HG02588 (cell line): ENCODE measurements at regions not wholly inside any gene's neighbourhood (a gene's known extent, or its start where the extent isn't known, plus 50 kb on each side); places are given as distances from the start of the nearest gene placed in this dataset.
"Not testable (repeated sequence)": the region's sequence is repeated elsewhere in the genome, so short reads cannot be mapped to it uniquely, and the experiment has no call there.

Experiments used
- ATAC-seq: cut with Tn5 transposase; IDR thresholded peaks from one replicate; pipeline ENCODE4 v1.9.1; 2021; ENCODE audit warnings: mild to moderate bottlenecking, moderate library complexity; ENCODE audit not compliant: unreplicated experiment

DNA sequence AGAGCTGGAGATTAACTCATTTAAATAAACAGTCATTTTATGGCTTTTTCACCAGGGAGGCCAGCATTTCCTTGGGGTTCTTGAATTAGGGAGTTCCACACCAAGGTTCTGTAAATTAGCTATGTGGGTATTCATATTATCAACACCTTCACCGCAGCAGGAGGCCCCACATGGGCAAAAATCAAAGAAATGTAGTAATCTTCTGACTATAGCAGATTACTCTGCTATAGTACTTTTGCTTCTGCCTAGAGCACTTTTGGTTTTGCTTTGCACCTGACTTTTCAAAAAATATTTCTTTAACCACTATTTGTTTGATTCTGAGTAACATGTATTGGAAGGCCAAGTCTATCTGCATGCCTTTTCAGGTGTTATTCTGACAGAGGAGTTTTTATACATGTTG lies 108.6 kb upstream of the POMZP3 start:
- ATAC-seq, result not testable (repeated sequence)

GRCh38 chr7:76728571-76728974 lies 101.5 kb upstream of the POMZP3 start:
- ATAC-seq, result not testable (repeated sequence)

- ATAC-seq, result not testable (repeated sequence)
Measured at GRCh38 chr7:76723928-76724327, 96.8 kb upstream of the POMZP3 start.

GRCh38 chr7:76716551-76716950 lies 89.5 kb upstream of the POMZP3 start:
- ATAC-seq, result not testable (repeated sequence)

DNA sequence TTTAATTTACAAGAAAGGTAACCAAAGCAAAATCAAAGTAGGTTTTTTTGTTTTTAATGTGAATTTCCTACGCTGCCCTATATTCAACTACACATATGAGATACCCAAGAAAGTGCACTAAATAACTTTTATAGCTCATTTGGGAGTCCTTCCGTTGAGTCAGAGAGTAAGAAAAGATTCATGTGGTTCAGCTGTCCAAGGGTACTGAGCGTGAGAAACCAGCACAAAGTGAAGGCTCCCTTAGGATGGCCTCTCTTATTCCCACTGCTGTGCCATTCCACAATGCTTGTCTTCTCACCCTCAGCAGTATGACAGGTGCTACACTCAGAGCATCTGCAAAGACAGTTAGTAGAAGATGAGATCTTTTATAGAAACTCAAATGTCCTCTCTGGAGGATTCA lies 85.8 kb upstream of the POMZP3 start:
- ATAC-seq, result not testable (repeated sequence)

- not testable (repeated sequence) for ATAC-seq
Measured at GRCh38 chr7:76711648-76712047, 84.6 kb upstream of the POMZP3 start.

- not testable (repeated sequence) for ATAC-seq
Measured at GRCh38 chr7:76709703-76710102, 82.6 kb upstream of the POMZP3 start.

DNA sequence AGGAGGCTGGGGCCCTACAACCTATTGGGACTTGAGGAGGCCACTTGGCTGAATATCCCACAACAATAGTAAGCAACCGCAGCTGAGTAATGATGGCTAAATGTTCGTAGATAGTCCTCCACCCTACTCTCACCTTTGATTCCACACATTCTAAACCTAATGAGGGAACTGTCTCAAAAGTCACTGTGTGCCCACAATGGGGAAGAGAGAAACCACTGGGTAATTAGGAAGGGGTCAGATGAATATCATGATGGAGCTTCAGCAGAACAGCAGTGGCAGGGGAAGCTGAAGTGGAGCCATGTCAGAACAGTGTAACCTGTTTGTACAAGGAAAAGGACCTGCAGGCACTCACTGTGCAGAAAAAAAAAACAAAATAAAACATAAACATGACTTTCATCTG lies 81.4 kb upstream of the POMZP3 start:
- not testable (repeated sequence) for ATAC-seq

DNA sequence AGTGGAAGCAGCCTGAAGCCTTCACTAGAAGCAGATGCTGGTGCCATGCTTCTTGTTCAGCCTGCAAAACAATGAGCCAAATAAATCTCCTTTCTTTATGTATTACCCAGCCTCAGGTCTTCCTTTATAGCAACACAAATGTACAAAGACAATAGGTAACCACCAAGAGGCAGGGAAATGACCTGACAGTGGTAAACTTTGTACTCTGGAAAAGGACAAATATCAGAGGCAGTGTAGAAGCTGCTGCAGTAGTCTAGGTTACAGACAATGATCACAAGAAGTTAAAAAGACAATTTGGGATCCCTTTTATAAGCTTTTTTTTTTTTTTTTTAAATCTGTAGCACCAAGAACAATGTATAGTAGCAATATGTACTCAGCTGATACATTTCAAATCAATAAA lies 76.7 kb upstream of the POMZP3 start:
- ATAC-seq, result not testable (repeated sequence)

- not testable (repeated sequence) for ATAC-seq
Measured at GRCh38 chr7:76686277-76686676, 59.2 kb upstream of the POMZP3 start.

DNA sequence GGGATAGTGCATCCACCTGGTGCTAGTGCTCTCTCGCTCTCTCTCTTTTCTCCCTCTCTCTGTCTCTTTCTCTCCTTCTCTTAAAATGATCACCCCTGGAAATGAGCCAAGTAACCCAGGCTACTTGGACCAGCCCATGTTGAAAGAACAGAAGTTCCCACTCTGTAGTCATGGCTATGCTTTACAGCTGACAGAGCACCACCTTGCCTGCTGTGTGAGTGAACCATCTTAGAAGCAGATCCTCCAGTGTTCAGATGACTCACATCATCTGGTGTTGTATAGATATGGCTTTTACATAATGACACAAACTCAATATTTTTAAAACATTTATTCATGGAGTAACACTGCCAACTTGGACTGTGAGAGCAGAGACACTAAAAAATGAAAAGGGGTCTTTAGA lies 57.7 kb upstream of the POMZP3 start:
- ATAC-seq, result not testable (repeated sequence)

DNA sequence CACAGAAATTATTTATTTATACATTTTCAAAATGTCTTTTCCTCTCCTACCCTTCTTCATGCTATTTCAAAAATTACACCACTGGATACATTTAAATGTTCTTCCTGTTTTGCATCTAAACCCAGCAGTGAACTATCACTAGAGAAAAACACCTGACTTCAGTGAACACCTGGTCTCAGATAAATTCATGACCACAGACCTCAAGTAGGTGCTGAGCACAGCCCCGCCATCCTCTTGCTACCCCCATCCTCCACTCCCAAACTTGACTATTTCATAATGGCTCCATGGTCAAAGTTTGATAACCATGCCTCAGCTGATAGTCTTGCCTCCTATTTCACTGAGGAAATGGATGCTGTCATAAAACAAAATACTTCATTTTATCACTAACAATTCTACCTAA lies 56.6 kb upstream of the POMZP3 start:
- ATAC-seq, result not testable (repeated sequence)

DNA sequence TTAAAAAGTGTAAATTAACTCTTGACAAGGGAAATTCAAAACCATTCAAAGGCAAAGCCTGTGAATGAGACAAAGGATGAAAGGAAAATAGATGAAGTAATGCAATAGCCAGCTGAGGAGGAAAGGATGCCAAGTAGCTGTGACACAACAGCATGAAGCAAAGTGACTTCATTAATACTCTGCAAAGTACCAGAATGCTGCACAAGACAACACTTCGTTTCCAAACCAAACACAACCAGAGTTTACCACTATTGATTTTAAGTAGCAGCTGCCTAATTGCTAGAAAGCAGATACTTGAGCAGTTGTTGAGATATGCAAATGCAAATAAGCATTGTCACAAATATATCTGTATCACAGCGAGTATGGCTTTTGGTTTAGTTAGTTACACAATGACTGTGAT lies 54.7 kb upstream of the POMZP3 start:
- ATAC-seq, result not testable (repeated sequence)

DNA sequence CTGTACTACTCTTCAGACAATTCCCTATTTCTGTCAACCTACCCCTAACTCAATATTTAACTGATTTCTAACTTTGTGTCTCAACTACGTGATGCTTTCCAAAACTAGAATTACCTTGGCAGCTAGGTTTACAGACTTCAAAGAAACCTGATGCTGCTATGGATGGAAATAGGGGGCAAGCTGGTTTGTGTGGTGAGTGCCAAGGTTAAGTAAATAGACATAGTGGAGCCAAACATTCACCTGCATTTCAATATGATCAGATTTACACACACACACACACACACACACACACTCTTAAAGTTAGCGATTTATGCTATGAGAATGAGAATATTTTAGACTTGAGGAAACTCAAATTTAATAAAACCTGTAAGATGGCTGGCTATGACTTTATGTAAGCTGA lies 52.1 kb upstream of the POMZP3 start:
- ATAC-seq, result not testable (repeated sequence)

- ATAC-seq, result not testable (repeated sequence)
Measured at GRCh38 chr7:76678500-76678899, 51.4 kb upstream of the POMZP3 start.

DNA sequence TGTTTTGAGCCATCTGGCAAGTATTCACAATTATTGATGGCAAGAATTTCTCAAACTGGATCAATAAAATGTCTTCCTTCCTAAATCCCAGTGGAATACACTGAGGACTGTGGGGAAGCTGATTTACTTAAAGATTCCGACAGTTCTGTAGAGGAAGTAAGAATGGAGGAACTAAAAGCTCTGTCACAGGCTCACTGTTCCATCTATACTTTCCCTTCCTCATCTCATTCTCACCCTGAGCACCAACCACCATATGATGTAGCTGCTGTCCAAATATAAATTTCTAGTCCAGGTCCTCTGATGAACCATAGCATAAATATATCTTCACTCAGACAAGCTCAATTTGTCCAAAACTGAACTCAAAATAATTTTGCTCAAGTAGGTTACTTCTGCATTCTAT lies 49.8 kb upstream of the POMZP3 start:
- ATAC-seq, result not testable (repeated sequence)
